ENCODE measurements at regions not wholly inside any gene's neighbourhood (a gene's known extent, or its start where the extent isn't known, plus 50 kb on each side); places are given as distances from the start of the nearest gene placed in this dataset.

- no peaks in the 10 kb centered on the region for H3K79me2 ChIP-seq (ENCODE audit: insufficient read depth, low read length)
- H4K20me1 ChIP-seq (ENCODE audit: insufficient read depth, low read length), result no peaks in the 10 kb centered on the region
- H2AFZ ChIP-seq (ENCODE audit: low read depth, low read length), result no peak overlapping the region
- no peak overlapping the region for H3K4me2 ChIP-seq (ENCODE audit: insufficient read depth, low read length)
- no peak for DNase-seq
- H3K4me3 ChIP-seq (ENCODE audit: low read depth in 1 of 2, low read length in 2 of 2), result no peak overlapping the region
- TF ChIP-seq CTCF (IDR thresholded peaks at IDR 0.05; ENCODE audit: borderline replicate concordance, extremely low read depth, low read length, poor library complexity, severe bottlenecking) (no peak), EZH2 (IDR thresholded peaks at IDR 0.05; ENCODE audit: borderline replicate concordance, low read depth, low read length, severe bottlenecking) (no peak)
- H3K36me3 ChIP-seq (ENCODE audit: insufficient read depth, low read length), result no peaks in the 10 kb centered on the region
- no peak overlapping the region for H3K27ac ChIP-seq (ENCODE audit: low read length)
- ATAC-seq (ENCODE audit: insufficient read depth, low read depth), result no peak
- H3K4me1 ChIP-seq (ENCODE audit: insufficient read depth, low read length), result no peaks in the 10 kb centered on the region
- no peaks in the 10 kb centered on the region for H3K27me3 ChIP-seq (ENCODE audit: insufficient read depth, low read length, poor library complexity)
- H3K9me3 ChIP-seq (ENCODE audit: insufficient read depth, low read length, severe bottlenecking), result no peaks in the 10 kb centered on the region
- H3K9ac ChIP-seq (ENCODE audit: low read depth, low read length), result no peak overlapping the region
These were observed 385.6 kb downstream of the NR2F2 start for GRCh38 chr15:96716075-96716474.

- no peaks in the 10 kb centered on the region for H3K36me3 ChIP-seq (ENCODE audit: insufficient read depth, low read length)
- TF ChIP-seq EZH2 (IDR thresholded peaks at IDR 0.05; ENCODE audit: borderline replicate concordance, low read depth, low read length, severe bottlenecking), result no peak
- TF ChIP-seq CTCF (IDR thresholded peaks at IDR 0.05; ENCODE audit: borderline replicate concordance, extremely low read depth, low read length, poor library complexity, severe bottlenecking), result no peak
- no peak overlapping the region for H3K9ac ChIP-seq (ENCODE audit: low read depth, low read length)
- H3K4me2 ChIP-seq (ENCODE audit: insufficient read depth, low read length), result no peak overlapping the region
- no peaks in the 10 kb centered on the region for H3K9me3 ChIP-seq (ENCODE audit: insufficient read depth, low read length, severe bottlenecking)
- H3K27ac ChIP-seq (ENCODE audit: low read length), result no peak overlapping the region
- no peak for DNase-seq
- H4K20me1 ChIP-seq (ENCODE audit: insufficient read depth, low read length), result no peaks in the 10 kb centered on the region
- H3K4me3 ChIP-seq (ENCODE audit: low read depth in 1 of 2, low read length in 2 of 2), result no peak overlapping the region
- no peak overlapping the region for H2AFZ ChIP-seq (ENCODE audit: low read depth, low read length)
- H3K27me3 ChIP-seq (ENCODE audit: insufficient read depth, low read length, poor library complexity), result no peaks in the 10 kb centered on the region
- no peak for ATAC-seq (ENCODE audit: insufficient read depth, low read depth)
- H3K4me1 ChIP-seq (ENCODE audit: insufficient read depth, low read length), result no peaks in the 10 kb centered on the region
- no peaks in the 10 kb centered on the region for H3K79me2 ChIP-seq (ENCODE audit: insufficient read depth, low read length)
These were observed 386.0 kb downstream of the NR2F2 start for GRCh38 chr15:96716478-96716877.

- H3K9ac ChIP-seq (ENCODE audit: low read depth, low read length), result no peak overlapping the region
- DNase-seq, result no peak
- H2AFZ ChIP-seq (ENCODE audit: low read depth, low read length), result no peak overlapping the region
- H3K79me2 ChIP-seq (ENCODE audit: insufficient read depth, low read length), result no peaks in the 10 kb centered on the region
- no peaks in the 10 kb centered on the region for H3K9me3 ChIP-seq (ENCODE audit: insufficient read depth, low read length, severe bottlenecking)
- ATAC-seq (ENCODE audit: insufficient read depth, low read depth), result no peak
- no peaks in the 10 kb centered on the region for H3K27me3 ChIP-seq (ENCODE audit: insufficient read depth, low read length, poor library complexity)
- no peaks in the 10 kb centered on the region for H3K4me1 ChIP-seq (ENCODE audit: insufficient read depth, low read length)
- no peak overlapping the region for H3K27ac ChIP-seq (ENCODE audit: low read length)
- H4K20me1 ChIP-seq (ENCODE audit: insufficient read depth, low read length), result no peaks in the 10 kb centered on the region
- H3K4me2 ChIP-seq (ENCODE audit: insufficient read depth, low read length), result no peak overlapping the region
- no peaks in the 10 kb centered on the region for H3K36me3 ChIP-seq (ENCODE audit: insufficient read depth, low read length)
- TF ChIP-seq CTCF (IDR thresholded peaks at IDR 0.05; ENCODE audit: borderline replicate concordance, extremely low read depth, low read length, poor library complexity, severe bottlenecking) (no peak), EZH2 (IDR thresholded peaks at IDR 0.05; ENCODE audit: borderline replicate concordance, low read depth, low read length, severe bottlenecking) (no peak)
- no peak overlapping the region for H3K4me3 ChIP-seq (ENCODE audit: low read depth in 1 of 2, low read length in 2 of 2)
These were observed 389.8 kb downstream of the NR2F2 start for GRCh38 chr15:96720251-96720650.

GRCh38 chr15:96720656-96721055, 390.2 kb downstream of the NR2F2 start:
- no peak overlapping the region for H3K27ac ChIP-seq (ENCODE audit: low read length)
- H3K4me1 ChIP-seq (ENCODE audit: insufficient read depth, low read length), result no peaks in the 10 kb centered on the region
- no peaks in the 10 kb centered on the region for H3K9me3 ChIP-seq (ENCODE audit: insufficient read depth, low read length, severe bottlenecking)
- no peak overlapping the region for H3K4me2 ChIP-seq (ENCODE audit: insufficient read depth, low read length)
- no peak overlapping the region for H3K9ac ChIP-seq (ENCODE audit: low read depth, low read length)
- no peak for ATAC-seq (ENCODE audit: insufficient read depth, low read depth)
- H3K27me3 ChIP-seq (ENCODE audit: insufficient read depth, low read length, poor library complexity), result no peaks in the 10 kb centered on the region
- no peaks in the 10 kb centered on the region for H4K20me1 ChIP-seq (ENCODE audit: insufficient read depth, low read length)
- no peak for DNase-seq
- no peak overlapping the region for H3K4me3 ChIP-seq (ENCODE audit: low read depth in 1 of 2, low read length in 2 of 2)
- TF ChIP-seq EZH2 (IDR thresholded peaks at IDR 0.05; ENCODE audit: borderline replicate concordance, low read depth, low read length, severe bottlenecking) (no peak), CTCF (IDR thresholded peaks at IDR 0.05; ENCODE audit: borderline replicate concordance, extremely low read depth, low read length, poor library complexity, severe bottlenecking) (no peak)
- no peak overlapping the region for H2AFZ ChIP-seq (ENCODE audit: low read depth, low read length)
- no peaks in the 10 kb centered on the region for H3K36me3 ChIP-seq (ENCODE audit: insufficient read depth, low read length)
- no peaks in the 10 kb centered on the region for H3K79me2 ChIP-seq (ENCODE audit: insufficient read depth, low read length)
